GM23248 (cell line): ENCODE measurements at regions not wholly inside any gene's neighbourhood (a gene's known extent, or its start where the extent isn't known, plus 50 kb on each side); places are given as distances from the start of the nearest gene placed in this dataset.

Experiments used
- EZH2 ChIP-seq: fragments of 200-600 bp; sonication (generic); IDR thresholded peaks from 2 replicates; pipeline ENCODE4 v1.6.1; 2018; ENCODE audit warnings: antibody characterized with exemption, mild to moderate bottlenecking; ENCODE audit not compliant: insufficient read depth, poor library complexity, severe bottlenecking
- EZH2phosphoT487 ChIP-seq: fragments of 200-600 bp; sonication (generic); IDR thresholded peaks from 2 replicates; pipeline ENCODE4 v1.6.1; 2018; ENCODE audit warnings: antibody characterized with exemption, moderate library complexity, mild to moderate bottlenecking, low read depth; ENCODE audit not compliant: insufficient read depth

DNA sequence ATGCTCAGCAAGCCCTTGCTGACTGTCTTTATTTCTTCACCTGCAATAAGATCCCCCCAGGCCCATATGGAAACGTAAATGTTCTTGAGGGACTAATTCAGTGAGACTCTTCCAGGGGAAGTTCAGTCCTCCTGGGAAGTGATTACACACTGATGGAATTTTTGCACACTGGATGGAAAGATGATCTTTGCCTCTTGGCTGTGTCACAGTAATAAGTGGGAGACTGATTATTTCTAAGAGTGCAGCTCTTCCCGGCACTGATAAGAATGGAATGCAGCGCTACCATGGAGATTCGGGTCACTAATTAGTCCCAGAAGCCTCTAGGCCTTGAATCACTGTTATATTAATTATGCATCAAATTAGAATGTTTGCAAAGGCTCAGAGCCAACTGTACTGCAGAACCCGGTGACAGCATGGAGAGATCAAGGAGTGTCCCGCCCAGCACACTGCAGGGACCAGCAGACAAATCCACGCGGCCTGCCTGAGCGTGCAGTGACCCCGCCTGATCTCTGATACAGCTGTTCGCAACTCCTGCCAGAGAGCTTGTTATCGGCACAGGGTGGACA, 178.3 kb downstream of the SNX19 start:
- TF ChIP-seq EZH2 (no peak), EZH2phosphoT487 (no peak)
